GM23248 (cell line): ENCODE measurements at regions not wholly inside any gene's neighbourhood (a gene's known extent, or its start where the extent isn't known, plus 50 kb on each side); places are given as distances from the start of the nearest gene placed in this dataset.

Experiments
- DNase-seq: peaks from one replicate; pipeline ENCODE4 v3.0.0-alpha.2; 2015
- H2AFZ ChIP-seq: fragments of 200-600 bp; sonication (generic); 2 replicates; pipeline ENCODE4 v1.6.1; 2016; ENCODE audit warnings: antibody characterized with exemption
- H3F3A ChIP-seq: fragments of 200-600 bp; sonication (generic); 2 replicates; pipeline ENCODE4 v1.6.1; 2016; ENCODE audit warnings: mild to moderate bottlenecking, antibody characterized with exemption, mixed run types; ENCODE audit not compliant: insufficient read depth
- H3K27ac ChIP-seq: fragments of 200-600 bp; sonication (generic); 2 replicates; pipeline ENCODE4 v1.5.1; 2016; ENCODE audit warnings: mild to moderate bottlenecking
- H3K27me3 ChIP-seq: fragments of 200-600 bp; sonication (generic); replicated peaks from 2 replicates; pipeline ENCODE4 v1.6.1; 2016; ENCODE audit warnings: mild to moderate bottlenecking; ENCODE audit not compliant: insufficient read depth
- H3K36me3 ChIP-seq: fragments of 200-600 bp; sonication (generic); 2 replicates; pipeline ENCODE4 v1.6.1; 2016; ENCODE audit warnings: low read depth, mild to moderate bottlenecking
- H3K4me1 ChIP-seq: fragments of 200-600 bp; sonication (generic); 2 replicates; pipeline ENCODE4 v1.6.1; 2016; ENCODE audit warnings: mild to moderate bottlenecking; ENCODE audit not compliant: insufficient read depth
- H3K4me2 ChIP-seq: fragments of 200-600 bp; sonication (generic); one replicate; pipeline ENCODE4 v1.6.1; 2016; ENCODE audit warnings: mild to moderate bottlenecking; ENCODE audit not compliant: unreplicated experiment
- H3K4me3 ChIP-seq: fragments of 200-600 bp; sonication (generic); 2 replicates; pipeline ENCODE4 v1.5.1; 2016; ENCODE audit warnings: mild to moderate bottlenecking
- H3K79me2 ChIP-seq: fragments of 200-600 bp; sonication (generic); 2 replicates; pipeline ENCODE4 v1.6.1; 2016; ENCODE audit warnings: mild to moderate bottlenecking; ENCODE audit not compliant: insufficient read depth
- H3K9ac ChIP-seq: fragments of 200-600 bp; sonication (generic); 2 replicates; pipeline ENCODE4 v1.6.1; 2016; ENCODE audit warnings: mild to moderate bottlenecking
- H3K9me2 ChIP-seq: fragments of 200-600 bp; sonication (generic); 2 replicates; pipeline ENCODE4 v1.6.1; 2016; ENCODE audit warnings: mixed run types, mild to moderate bottlenecking, moderate library complexity; ENCODE audit not compliant: insufficient read depth
- H3K9me3 ChIP-seq: fragments of 200-600 bp; sonication (generic); one replicate; pipeline ENCODE4 v1.6.1; 2017; ENCODE audit warnings: low read depth
- H4K20me1 ChIP-seq: fragments of 200-600 bp; sonication (generic); 2 replicates; pipeline ENCODE4 v1.6.0; 2016; ENCODE audit not compliant: insufficient read depth
- EZH2 ChIP-seq: fragments of 200-600 bp; sonication (generic); IDR thresholded peaks from 2 replicates; pipeline ENCODE4 v1.6.1; 2018; ENCODE audit warnings: antibody characterized with exemption, mild to moderate bottlenecking; ENCODE audit not compliant: insufficient read depth, poor library complexity, severe bottlenecking
- EZH2phosphoT487 ChIP-seq: fragments of 200-600 bp; sonication (generic); IDR thresholded peaks from 2 replicates; pipeline ENCODE4 v1.6.1; 2018; ENCODE audit warnings: antibody characterized with exemption, moderate library complexity, mild to moderate bottlenecking, low read depth; ENCODE audit not compliant: insufficient read depth
- WGBS, 2 experiments: methylation state at CpG; one replicate each; pipeline ENCODE4 v1.1.6; 2015 to 2017; ENCODE audit warnings: low lambda C conversion rate in 2 of 2, low coverage in 1 of 2; ENCODE audit errors: missing lambda C conversion rate in 2 of 2; 5-methylcytosine and 5-hydroxymethylcytosine counted together
- in situ Hi-C: fragments of 300-500 bp; cut with MboI; formaldehyde crosslinking; loops from 2 replicates; pipeline ENCODE4 v1.15.0; 2020

- Histone ChIP-seq H3K9ac (no peak overlapping the region), H3K36me3 (no peaks in the 10 kb centered on the region), H3K9me2 (no peaks in the 10 kb centered on the region), H3F3A (no peaks in the 10 kb centered on the region), H3K27me3 (no peaks in the 10 kb centered on the region), H4K20me1 (no peaks in the 10 kb centered on the region), H2AFZ (no peak overlapping the region), H3K4me2 (no peak overlapping the region), H3K4me1 (no peaks in the 10 kb centered on the region), H3K27ac (no peak overlapping the region), H3K9me3 (no peaks in the 10 kb centered on the region), H3K79me2 (no peaks in the 10 kb centered on the region), H3K4me3 (no peak overlapping the region)
- in situ Hi-C loops: no loop called here
- TF ChIP-seq EZH2 (no peak), EZH2phosphoT487 (no peak)
- 18 to 26% methylated on average over 4 of the region's 4 CpGs for WGBS, 2 experiments
- DNase-seq: no peak
Observed at GRCh38 chr1:193929374-193930033, 743.1 kb upstream of the B3GALT2 start.

- in situ Hi-C loops: no loop called here
- H3K9me3 ChIP-seq: no peaks in the 10 kb centered on the region
- no peak for DNase-seq
- H3F3A ChIP-seq: no peaks in the 10 kb centered on the region
- no peak overlapping the region for H2AFZ ChIP-seq
- no peaks in the 10 kb centered on the region for H3K4me1 ChIP-seq
- no peak overlapping the region for H3K4me3 ChIP-seq
- TF ChIP-seq EZH2phosphoT487 (no peak), EZH2 (no peak)
- H3K79me2 ChIP-seq: no peaks in the 10 kb centered on the region
- no peaks in the 10 kb centered on the region for H3K9me2 ChIP-seq
- no peaks in the 10 kb centered on the region for H3K27me3 ChIP-seq
- no peaks in the 10 kb centered on the region for H3K36me3 ChIP-seq
- H3K9ac ChIP-seq: no peak overlapping the region
- WGBS, 2 experiments: 6 to 14% methylated on average over 4 of the region's 4 CpGs
- H3K27ac ChIP-seq: no peak overlapping the region
- H3K4me2 ChIP-seq: no peak overlapping the region
- no peaks in the 10 kb centered on the region for H4K20me1 ChIP-seq
Observed at GRCh38 chr1:193927550-193927949, 741.1 kb upstream of the B3GALT2 start.

- Histone ChIP-seq H3K36me3 (no peaks in the 10 kb centered on the region), H3K4me2 (no peak overlapping the region), H3K9ac (no peak overlapping the region), H3F3A (no peaks in the 10 kb centered on the region), H3K27me3 (no peaks in the 10 kb centered on the region), H3K27ac (no peak overlapping the region), H3K4me1 (no peaks in the 10 kb centered on the region), H3K9me2 (no peaks in the 10 kb centered on the region), H3K79me2 (no peaks in the 10 kb centered on the region), H3K9me3 (no peaks in the 10 kb centered on the region), H2AFZ (no peak overlapping the region), H3K4me3 (no peak overlapping the region), H4K20me1 (no peaks in the 10 kb centered on the region)
- 24 to 33% methylated on average over 7 of the region's 7 CpGs for WGBS, 2 experiments
- in situ Hi-C loops: no loop called here
- TF ChIP-seq EZH2 (no peak), EZH2phosphoT487 (no peak)
- no peak for DNase-seq
Observed at GRCh38 chr1:193926956-193927355, 740.5 kb upstream of the B3GALT2 start.

- TF ChIP-seq EZH2phosphoT487 (no peak), EZH2 (no peak)
- Histone ChIP-seq H3K9me2 (no peaks in the 10 kb centered on the region), H2AFZ (no peak overlapping the region), H3K9ac (no peak overlapping the region), H3K4me2 (no peak overlapping the region), H3F3A (no peaks in the 10 kb centered on the region), H4K20me1 (no peaks in the 10 kb centered on the region), H3K27me3 (no peaks in the 10 kb centered on the region), H3K4me3 (no peak overlapping the region), H3K36me3 (no peaks in the 10 kb centered on the region), H3K79me2 (no peaks in the 10 kb centered on the region), H3K9me3 (no peaks in the 10 kb centered on the region), H3K27ac (no peak overlapping the region), H3K4me1 (no peaks in the 10 kb centered on the region)
- no peak for DNase-seq
- in situ Hi-C loops: no loop called here
- 39 to 59% methylated on average over 1 of the region's 1 CpG for WGBS, 2 experiments
Observed at GRCh38 chr1:193919827-193920226, 733.4 kb upstream of the B3GALT2 start.

GRCh38 chr1:193916452-193916851 lies 730.0 kb upstream of the B3GALT2 start:
- Histone ChIP-seq H4K20me1 (no peaks in the 10 kb centered on the region), H3K9ac (no peak overlapping the region), H3K4me3 (no peak overlapping the region), H3K27me3 (no peaks in the 10 kb centered on the region), H3K27ac (no peak overlapping the region), H3K9me3 (no peaks in the 10 kb centered on the region), H3K4me2 (no peak overlapping the region), H3F3A (no peaks in the 10 kb centered on the region), H3K79me2 (no peaks in the 10 kb centered on the region), H3K4me1 (no peaks in the 10 kb centered on the region), H2AFZ (no peak overlapping the region), H3K36me3 (no peaks in the 10 kb centered on the region), H3K9me2 (no peaks in the 10 kb centered on the region)
- no peak for DNase-seq
- TF ChIP-seq EZH2 (no peak), EZH2phosphoT487 (no peak)
- WGBS, 2 experiments: 5 to 12% methylated on average over 1 of the region's 1 CpG
- in situ Hi-C loops: no loop called here
